ENCODE measurements at regions not wholly inside any gene's neighbourhood (a gene's known extent, or its start where the extent isn't known, plus 50 kb on each side); places are given as distances from the start of the nearest gene placed in this dataset.
A peak's percentile ranks its signal among the peaks of the same experiment; 100 is the strongest.
"Not testable (repeated sequence)": the region's sequence is repeated elsewhere in the genome, so short reads cannot be mapped to it uniquely, and the experiment has no call there.

DNA sequence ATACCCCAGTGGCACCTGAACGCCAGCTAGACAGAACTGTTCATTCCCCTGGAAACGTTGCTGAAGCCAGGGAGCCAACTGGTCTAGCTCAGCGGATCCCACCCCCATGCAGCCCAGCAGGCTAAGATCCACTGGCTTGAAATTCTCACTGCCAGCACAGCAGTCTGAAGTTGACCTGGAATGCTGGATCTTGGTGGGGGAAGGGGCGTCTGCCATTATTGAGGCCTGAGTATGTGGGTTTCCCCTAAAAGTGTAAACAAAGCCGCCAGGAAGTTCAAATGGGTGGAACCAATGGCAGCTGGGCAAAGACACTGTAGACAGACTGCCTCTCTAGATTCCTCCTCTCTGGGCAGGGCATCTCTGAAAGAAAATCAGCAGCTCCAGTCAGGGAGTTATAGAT lies 213.0 kb downstream of the NKX6-1 start:
- no peak for DNase-seq (ENCODE audit: low read depth)

DNA sequence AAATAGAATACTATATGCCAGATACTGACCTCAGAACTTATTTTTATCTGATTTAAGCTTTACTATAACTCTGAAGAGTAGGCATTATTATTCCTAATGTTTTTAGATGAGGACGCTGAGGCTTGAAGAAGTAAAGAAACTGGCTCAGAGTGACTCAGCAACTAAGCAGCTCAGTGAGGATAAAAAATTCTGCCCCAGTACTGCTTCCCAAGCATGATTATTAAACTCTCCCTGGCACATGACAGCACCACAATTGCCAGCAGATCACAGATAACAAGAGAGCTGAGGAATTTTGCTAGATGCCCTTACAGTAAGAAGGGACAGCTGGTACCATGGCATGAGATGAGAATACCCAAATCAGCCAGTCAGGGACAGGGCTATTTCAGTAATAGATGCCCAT lies 219.4 kb downstream of the NKX6-1 start:
- peak; percentile 61 for DNase-seq (ENCODE audit: low read depth)

GRCh38 chr4:84277923-84278322 lies 221.2 kb downstream of the NKX6-1 start:
- DNase-seq (ENCODE audit: low read depth) = no peak

GRCh38 chr4:84276752-84277151 lies 222.3 kb downstream of the NKX6-1 start:
- DNase-seq (ENCODE audit: low read depth) = no peak

- no peak for DNase-seq (ENCODE audit: low read depth)
These were observed 229.5 kb downstream of the NKX6-1 start for GRCh38 chr4:84269536-84270044.

DNA sequence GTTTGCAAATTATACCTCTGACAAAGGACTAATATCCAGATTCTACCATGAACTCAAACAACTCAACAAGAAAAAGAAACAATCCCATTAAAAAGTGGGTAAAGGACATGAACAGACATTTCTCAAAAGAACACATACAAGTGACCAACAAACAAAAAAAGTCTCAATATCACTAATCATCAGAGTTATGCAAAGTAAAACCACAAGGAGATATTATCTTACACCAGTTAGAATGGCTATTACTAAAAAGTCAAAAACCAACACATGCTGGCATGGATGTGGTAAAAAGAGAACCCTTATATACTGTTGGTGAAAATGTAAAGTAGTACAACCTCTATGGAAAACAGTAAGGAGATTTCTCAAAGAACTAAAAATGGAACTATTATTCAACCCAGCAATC lies 234.4 kb downstream of the NKX6-1 start:
- no peak for DNase-seq (ENCODE audit: low read depth)

GRCh38 chr4:84263415-84263814 lies 235.7 kb downstream of the NKX6-1 start:
- no peak for DNase-seq (ENCODE audit: low read depth)

DNA sequence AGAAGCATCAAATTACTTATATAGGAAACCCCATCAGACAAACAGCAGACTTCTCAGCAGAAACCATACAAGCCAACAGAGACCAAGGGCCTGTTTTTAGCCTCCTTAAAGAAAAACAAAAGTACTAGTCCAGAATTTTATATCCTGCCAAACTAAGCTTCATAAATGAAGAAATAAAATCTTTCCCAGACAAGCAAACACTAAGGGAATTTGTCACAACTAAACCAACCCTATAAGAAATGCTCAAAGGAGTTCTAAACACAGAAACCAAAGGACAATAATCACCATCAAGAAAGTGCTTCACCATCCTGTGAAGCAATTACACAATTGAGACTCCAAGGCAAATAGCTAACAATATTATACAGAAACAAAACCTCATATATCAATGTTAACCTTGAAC lies 238.6 kb downstream of the NKX6-1 start:
- no peak for DNase-seq (ENCODE audit: low read depth)

- peak; percentile 37 for DNase-seq (ENCODE audit: low read depth)
These were observed 239.9 kb downstream of the NKX6-1 start for GRCh38 chr4:84258905-84259830.

GRCh38 chr4:84254537-84254936 lies 244.6 kb downstream of the NKX6-1 start:
- DNase-seq (ENCODE audit: low read depth) = no peak

GRCh38 chr4:84249521-84249920 lies 249.6 kb downstream of the NKX6-1 start:
- DNase-seq (ENCODE audit: low read depth) = no peak

- not testable (repeated sequence) for DNase-seq (ENCODE audit: low read depth)
These were observed 254.1 kb downstream of the NKX6-1 start for GRCh38 chr4:84245042-84245441.

DNA sequence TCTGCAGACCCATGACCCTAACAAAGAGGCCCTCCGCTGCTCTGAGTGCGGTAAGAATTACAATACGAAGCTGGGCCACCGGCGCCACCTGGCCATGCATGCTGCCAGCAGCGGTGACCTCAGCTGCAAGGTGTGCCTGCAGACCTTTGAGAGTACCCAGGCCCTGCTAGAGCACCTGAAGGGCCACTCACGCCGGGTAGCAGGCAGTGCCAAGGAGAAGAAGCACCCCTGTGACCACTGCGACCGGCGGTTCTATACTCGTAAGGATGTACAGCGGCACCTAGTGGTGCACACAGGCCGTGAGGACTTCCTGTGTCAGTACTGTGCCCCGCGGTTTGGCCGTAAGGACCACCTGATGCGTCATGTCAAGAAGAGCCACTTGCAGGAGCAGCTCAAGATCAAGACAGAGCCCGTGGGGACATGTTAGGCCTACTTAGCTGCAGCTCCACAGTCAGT lies 254.7 kb downstream of the NKX6-1 start:
- peak; percentile 58 for DNase-seq (ENCODE audit: low read depth)

DNA sequence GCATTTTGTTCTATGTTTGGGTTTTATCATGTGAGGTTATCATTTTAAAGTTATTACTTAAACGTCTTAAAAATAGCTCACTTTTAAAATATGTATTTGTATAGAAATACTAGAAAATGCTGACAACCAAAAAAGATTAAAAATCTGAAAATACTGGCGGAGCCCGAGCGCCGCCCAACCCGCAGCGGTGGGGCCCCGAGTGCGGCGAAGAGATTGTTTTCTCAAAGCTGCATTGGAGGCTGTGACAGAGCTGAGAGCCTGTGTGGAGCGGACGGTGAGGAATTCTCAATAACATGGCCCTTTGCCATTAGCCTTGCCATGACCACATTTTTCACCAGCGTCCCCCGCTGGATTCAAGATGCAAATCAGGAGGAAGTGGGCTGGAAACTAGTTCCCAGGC lies 255.4 kb downstream of the NKX6-1 start:
- no peak for DNase-seq (ENCODE audit: low read depth)

DNA sequence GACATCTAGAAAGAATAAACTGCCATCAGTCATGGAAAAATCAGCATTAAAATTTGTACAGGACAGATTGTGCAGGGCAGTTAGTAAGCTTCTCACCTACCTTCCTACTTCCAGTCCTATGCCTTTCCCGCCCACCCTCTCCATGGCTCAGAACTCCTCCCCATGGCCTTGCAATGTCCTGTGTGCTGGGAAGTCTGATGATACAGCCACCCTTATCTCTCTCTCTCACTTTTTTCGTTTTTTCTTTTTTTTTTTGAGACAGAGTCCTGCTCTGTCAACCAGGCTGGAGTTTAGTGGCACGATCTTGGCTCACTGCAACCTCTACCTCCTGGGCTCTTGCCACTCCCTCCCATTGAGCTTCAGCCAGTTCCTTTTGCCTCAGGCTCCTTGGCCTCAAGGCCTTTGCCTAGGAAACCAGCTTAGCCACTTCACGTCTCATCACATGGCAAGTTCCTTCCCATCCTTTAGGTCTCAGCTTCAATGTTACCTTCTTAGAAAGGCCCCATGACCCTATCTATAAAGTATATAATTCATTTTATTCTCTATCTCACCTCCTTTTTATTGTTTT lies 259.7 kb downstream of the NKX6-1 start:
- DNase-seq (ENCODE audit: low read depth) = no peak

GRCh38 chr4:84238247-84239090 lies 260.6 kb downstream of the NKX6-1 start:
- DNase-seq (ENCODE audit: low read depth) = peak; percentile 70

DNA sequence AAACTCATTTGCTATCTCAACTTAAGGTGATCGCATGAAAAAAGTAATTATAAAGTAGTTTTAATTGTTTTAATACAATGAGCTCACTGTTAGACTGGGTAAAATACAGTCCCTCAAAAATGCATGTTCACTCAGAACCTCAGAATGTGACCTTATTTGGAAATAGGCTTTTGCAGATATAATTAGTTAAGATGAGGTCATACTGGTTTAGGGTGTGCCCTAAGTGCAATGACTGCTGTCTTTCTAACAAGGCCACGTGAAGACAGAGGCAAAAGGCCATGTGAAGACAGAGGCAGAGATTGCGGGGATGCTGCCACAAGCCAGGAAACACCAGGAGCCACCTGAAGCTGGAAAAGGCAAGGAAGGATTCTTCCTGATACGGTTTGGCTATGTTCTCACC lies 262.1 kb downstream of the NKX6-1 start:
- peak; percentile 67 for DNase-seq (ENCODE audit: low read depth)

DNA sequence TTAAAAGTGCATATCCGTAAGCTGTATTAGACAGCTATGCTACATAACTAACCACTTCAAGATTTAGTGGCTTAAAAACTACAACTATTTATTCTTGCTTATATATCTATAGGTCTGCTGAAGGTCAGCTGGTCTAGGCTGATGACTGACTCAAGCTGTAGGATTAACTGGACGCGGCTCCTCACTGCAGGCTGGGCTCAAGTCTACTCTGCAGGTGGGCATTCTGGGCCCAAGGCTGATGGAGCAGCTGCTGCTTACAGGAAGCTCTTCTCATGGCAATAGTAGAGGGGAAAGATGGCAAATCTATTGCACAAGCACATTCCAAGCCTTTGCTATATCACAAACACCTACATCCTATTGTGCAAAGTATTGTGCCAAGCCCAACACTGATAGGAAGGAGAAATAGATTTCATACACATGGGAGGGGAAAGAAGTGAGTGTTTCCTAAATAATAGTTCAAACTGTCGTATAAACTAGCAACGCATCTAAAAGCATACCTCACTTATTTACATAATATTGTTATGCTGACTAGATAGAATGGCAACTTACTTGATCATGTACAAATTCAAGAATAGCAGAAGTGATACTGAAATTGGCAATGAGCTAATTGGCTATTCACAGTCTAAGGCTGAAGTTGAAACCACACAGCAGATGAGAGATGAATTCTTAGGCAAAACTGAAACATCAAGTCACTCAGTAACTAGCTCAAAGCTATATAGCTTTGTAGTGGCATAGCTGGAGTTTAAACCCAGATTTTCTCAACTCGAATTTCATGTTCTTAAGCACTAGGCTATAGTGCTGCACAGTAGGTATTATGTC lies 263.8 kb downstream of the NKX6-1 start:
- no peak for DNase-seq (ENCODE audit: low read depth)

- peak; percentile 72 for DNase-seq (ENCODE audit: low read depth)
These were observed 266.6 kb downstream of the NKX6-1 start for GRCh38 chr4:84232309-84233095.

DNA sequence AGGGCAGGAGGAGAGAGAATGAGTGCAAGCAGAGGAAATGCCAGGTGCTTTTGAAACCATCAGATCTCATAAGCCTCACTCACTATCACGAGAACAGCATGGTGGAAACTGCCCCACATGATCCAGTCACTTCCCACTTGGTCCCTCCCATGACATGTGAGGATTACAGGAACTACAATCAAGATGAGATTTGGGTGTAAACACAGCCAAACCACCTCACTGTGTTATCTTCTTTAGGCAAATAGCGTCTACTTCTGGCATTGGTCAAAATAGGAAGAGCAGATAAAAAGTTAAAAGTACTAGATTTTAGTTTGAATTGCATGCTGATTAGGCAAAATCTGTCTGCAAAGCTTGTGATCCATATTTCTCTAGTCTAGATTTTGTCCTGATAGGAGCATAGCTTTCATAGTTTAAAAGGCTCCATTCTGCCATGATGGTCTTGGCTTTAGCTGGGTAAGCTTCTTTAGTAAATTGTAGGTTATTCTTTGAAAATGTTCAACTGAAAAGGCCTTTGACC lies 267.5 kb downstream of the NKX6-1 start:
- no peak for DNase-seq (ENCODE audit: low read depth)

Data from RPMI7951 (cell line).